Fibroblast of pulmonary artery (primary cell): ENCODE measurements at regions not wholly inside any gene's neighbourhood (a gene's known extent, or its start where the extent isn't known, plus 50 kb on each side); places are given as distances from the start of the nearest gene placed in this dataset.

Experiments used
- DNase-seq: peaks from one replicate; pipeline ENCODE4 v3.0.0-alpha.2; 2010; ENCODE audit warnings: low read depth
- H3K4me3 ChIP-seq: replicated peaks from 2 replicates; pipeline ENCODE4 v1.5.1; 2011; ENCODE audit warnings: low read depth, mild to moderate bottlenecking, control low read depth, low read length, moderate library complexity
- TF ChIP-seq, protein P1 (sequence below): IDR thresholded peaks from 2 replicates; pipeline ENCODE4 v1.5.1; 2011; ENCODE audit warnings: mild to moderate bottlenecking, control low read depth, low read length, inconsistent platforms; ENCODE audit errors: missing control alignments

DNA sequence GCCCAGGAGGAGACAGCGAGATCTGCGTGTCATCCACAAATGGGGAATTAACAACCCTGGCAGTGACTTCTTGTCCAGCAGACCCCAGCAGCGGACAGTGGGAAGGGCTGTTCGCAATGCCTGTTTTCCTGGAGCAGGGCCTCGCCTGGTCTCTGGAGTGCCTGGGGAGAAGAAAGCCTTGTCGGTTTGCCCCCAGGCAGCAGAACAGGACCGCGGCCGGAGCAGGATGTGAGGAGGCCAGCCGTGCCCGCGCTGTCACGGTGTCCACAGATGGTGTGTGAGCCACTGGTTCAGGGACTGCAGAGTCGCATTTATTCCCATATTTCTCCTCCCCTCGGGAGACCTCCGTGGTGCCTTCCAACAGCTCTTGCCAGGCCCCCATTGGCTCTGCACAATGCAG lies 68.5 kb upstream of the GSE1 start:
- TF ChIP-seq, protein P1, sequence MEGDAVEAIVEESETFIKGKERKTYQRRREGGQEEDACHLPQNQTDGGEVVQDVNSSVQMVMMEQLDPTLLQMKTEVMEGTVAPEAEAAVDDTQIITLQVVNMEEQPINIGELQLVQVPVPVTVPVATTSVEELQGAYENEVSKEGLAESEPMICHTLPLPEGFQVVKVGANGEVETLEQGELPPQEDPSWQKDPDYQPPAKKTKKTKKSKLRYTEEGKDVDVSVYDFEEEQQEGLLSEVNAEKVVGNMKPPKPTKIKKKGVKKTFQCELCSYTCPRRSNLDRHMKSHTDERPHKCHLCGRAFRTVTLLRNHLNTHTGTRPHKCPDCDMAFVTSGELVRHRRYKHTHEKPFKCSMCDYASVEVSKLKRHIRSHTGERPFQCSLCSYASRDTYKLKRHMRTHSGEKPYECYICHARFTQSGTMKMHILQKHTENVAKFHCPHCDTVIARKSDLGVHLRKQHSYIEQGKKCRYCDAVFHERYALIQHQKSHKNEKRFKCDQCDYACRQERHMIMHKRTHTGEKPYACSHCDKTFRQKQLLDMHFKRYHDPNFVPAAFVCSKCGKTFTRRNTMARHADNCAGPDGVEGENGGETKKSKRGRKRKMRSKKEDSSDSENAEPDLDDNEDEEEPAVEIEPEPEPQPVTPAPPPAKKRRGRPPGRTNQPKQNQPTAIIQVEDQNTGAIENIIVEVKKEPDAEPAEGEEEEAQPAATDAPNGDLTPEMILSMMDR: no peak
- no peak overlapping the region for H3K4me3 ChIP-seq
- no peak for DNase-seq

DNA sequence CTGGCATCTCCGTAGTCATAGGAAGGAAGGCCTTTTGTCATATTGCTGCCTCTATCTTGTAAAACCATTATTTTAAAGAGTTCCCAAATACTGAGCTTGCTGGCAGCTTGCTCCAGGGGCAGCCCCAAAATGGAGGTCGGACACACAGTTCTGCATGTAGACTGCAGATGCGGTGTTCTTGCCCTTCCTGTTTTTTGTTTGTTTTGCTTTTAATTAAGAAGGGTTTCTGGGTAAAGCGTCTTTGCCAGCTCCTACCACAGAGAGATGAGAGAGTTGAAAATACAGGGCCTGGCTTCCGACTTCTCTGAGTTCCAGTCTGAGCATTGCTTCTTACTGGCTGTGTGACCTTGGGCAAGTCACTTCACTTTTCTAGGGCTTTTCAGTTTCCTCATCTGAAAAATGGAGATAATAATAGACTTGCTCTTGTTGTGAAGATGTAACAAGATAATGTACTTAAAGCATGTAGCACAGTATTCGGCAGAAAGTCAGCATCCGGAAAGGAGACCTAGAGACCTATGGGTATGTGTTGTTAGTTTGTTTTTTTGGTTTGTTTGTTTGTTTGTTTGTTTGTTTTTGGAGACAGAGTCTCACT lies 67.8 kb upstream of the GSE1 start:
- DNase-seq: no peak
- TF ChIP-seq, protein P1: no peak
- no peak overlapping the region for H3K4me3 ChIP-seq

DNA sequence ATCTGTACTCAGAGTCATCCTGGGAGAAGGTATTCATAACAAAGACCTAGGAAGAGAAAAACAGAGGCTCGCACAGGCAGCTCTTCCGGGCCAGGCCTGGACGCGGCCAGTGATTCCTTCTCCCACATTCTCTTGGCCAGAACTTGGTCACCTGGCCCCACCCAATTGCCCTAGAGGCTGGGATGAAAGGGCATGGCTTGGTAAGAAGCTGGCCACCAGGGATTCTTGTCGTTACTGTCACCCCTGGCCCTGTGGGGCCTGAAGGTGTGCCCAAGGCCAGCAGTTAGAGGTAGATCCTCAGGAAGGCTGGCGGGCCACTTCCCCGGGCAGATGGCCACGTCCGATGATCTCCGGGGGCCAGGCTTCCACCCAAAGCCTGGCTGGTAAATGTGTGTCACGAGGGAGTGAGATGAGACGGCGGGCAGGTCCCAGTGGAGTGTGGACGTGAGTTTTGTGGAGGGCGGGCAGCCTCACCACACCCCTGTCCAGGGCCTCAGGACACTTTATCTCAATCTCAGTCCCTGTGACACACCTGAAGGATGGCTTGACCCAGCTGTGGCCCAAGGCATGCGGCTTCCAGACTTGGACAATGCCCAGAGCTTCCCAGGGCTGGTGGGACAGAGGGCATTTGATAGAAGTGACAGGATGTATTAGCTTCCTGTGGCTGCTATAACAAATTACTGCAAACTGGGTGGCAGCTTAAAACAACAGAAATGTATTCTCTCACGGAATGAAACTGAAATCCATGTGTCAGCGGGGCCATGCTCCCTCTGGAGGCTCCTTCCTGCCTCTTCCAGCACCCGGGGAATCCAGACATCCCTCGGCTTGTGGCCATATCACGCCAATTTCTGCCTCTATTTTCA lies 66.3 kb upstream of the GSE1 start:
- DNase-seq: no peak
- TF ChIP-seq, protein P1: peak; percentile 17
- no peak overlapping the region for H3K4me3 ChIP-seq

DNA sequence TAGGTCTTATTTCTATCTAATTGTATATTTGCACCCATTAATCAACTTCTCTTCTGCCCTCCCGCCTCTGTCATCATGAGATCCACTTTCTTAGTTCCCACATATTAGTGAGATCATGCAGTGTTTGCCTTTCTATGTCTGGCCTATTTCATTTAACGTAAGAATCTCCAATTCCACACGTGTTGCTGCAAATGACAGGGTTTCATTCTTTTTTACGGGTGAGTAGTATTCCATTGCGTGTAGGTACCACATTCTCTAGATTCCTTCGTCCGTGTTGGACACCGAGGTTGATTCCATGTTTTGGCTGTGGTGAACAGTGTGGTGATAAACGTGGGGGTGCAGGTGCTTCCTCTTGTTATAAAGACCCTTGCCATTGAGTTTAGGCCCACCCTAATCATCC lies 64.7 kb upstream of the GSE1 start:
- TF ChIP-seq, protein P1: no peak
- DNase-seq: no peak

DNA sequence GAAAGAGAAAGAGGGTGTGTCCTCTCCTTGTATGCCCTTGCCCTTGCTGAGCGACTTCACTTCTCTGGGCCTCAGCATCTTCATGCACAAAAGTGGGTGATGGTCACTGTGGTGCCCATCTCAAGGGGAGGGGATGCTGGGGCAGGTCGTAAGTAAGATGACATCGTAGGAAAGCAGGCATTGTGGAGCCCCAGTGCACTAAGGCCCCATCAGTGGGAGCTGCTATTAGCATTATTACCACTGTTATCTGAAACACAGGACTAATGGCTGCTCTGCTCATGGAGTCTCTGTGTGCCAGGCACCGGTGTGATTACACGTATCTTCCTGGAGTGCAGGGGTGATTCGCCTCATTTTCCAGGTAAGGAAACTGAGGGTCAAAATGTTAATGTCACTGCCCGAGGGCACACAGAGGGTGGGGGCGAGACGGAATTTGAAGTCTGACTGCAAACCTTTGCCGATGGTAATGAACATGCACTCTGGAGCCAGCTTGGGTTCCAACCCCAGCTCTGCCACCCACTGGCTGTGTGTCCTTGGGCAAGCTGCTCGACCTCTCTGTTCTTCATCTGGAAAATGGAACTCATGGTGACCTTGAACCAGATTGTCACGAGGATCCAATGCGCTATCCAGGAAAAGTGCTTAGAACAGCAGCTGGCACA lies 63.2 kb upstream of the GSE1 start:
- TF ChIP-seq, protein P1: no peak
- H3K4me3 ChIP-seq: no peak overlapping the region
- no peak for DNase-seq

More for the DNA sequence above, 64.7 kb upstream of the GSE1 start:
- no peak overlapping the region for H3K4me3 ChIP-seq

DNA sequence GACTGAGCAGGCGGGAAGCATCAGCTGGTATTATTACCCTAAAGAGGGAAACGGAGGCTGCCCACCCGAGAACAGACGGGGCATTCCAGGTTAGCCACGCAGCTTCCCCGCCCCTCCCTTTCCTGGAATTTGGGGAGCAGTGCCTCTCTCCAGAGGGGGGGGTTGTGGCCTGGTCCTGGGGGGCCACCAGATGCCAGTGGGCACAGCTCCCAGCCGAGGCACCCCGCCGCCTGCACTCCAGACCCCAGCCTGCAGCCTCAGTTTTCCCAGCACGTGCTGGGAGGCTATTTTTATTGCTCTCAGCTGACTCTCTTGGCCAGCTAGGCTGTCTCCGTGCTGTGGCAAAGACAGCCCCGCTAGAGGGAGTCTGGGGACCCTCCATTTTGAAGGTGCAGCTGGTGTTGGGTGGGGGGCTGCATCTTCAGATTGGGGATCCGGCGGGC lies 62.7 kb upstream of the GSE1 start:
- TF ChIP-seq, protein P1: no peak
- no peak for DNase-seq
- H3K4me3 ChIP-seq: no peak overlapping the region
